ENCODE measurements at regions not wholly inside any gene's neighbourhood (a gene's known extent, or its start where the extent isn't known, plus 50 kb on each side); places are given as distances from the start of the nearest gene placed in this dataset.

- TF ChIP-seq BCL11B (tag by site-specific recombination; IDR thresholded peaks at IDR 0.05; ENCODE audit: low read depth) (no peak), ZBTB26 (tag by site-specific recombination; optimal IDR thresholded peaks at IDR 0.05) (no peak), SP2 (tag by site-specific recombination; IDR thresholded peaks at IDR 0.05) (no peak), ZNF837 (tag by site-specific recombination; IDR thresholded peaks at IDR 0.05) (no peak), ZNF692 (tag by site-specific recombination; IDR thresholded peaks at IDR 0.05) (no peak), PRDM10 (tag by site-specific recombination; IDR thresholded peaks at IDR 0.05) (no peak), ZNF624 (tag by site-specific recombination; IDR thresholded peaks at IDR 0.05) (no peak), PRDM1 (tag by site-specific recombination; IDR thresholded peaks at IDR 0.05) (no peak), ZNF366 (tag by site-specific recombination; conservative IDR thresholded peaks at IDR 0.05) (no peak), ZNF501 (tag by site-specific recombination; IDR thresholded peaks at IDR 0.05) (no peak)
- Histone ChIP-seq H3K9me3 (ENCODE audit: control insufficient read depth, insufficient read depth, low read depth, low read length) (no peaks in the 10 kb centered on the region), H3K4me1 (ENCODE audit: control insufficient read depth, insufficient read depth, low read length) (no peaks in the 10 kb centered on the region), H3K36me3 (ENCODE audit: control insufficient read depth in 2 of 2, insufficient read depth in 1 of 2, low read length in 2 of 2) (no peaks in the 10 kb centered on the region), H3K27ac (ENCODE audit: extremely low read depth, low read depth, low read length) (no peak overlapping the region), H3K4me3 (ENCODE audit: low read depth, low read length) (no peak overlapping the region)
- POLR2A ChIA-PET = no interaction called here
- CTCF ChIA-PET = interaction anchor here (1.2 kb wide), 1 partner anchor 19 kb away, joined by 4 read pairs; no protein-coding TSS in a partner anchor
Observed at GRCh38 chr3:46096781-46097180, 69.5 kb upstream of the XCR1 start.

- ChIA-PET POLR2A (no interaction called here), CTCF (no interaction called here)
- no peak for TF ChIP-seq ZNF433 (tag by site-specific recombination; IDR thresholded peaks at IDR 0.05; ENCODE audit: low read depth)
- TF ChIP-seq IKZF3 (tag by site-specific recombination; IDR thresholded peaks at IDR 0.05) = no peak
- TF ChIP-seq ZNF658 (tag by site-specific recombination; IDR thresholded peaks at IDR 0.05) = no peak
- TF ChIP-seq ZBTB44 (tag by site-specific recombination; IDR thresholded peaks at IDR 0.05) = no peak
- TF ChIP-seq SCRT1 (tag by site-specific recombination; IDR thresholded peaks at IDR 0.05; ENCODE audit: borderline replicate concordance) = no peak
- TF ChIP-seq ZNF391 (tag by site-specific recombination; IDR thresholded peaks at IDR 0.05; ENCODE audit: borderline replicate concordance, low read depth) = no peak
- TF ChIP-seq ZNF544 (tag by site-specific recombination; IDR thresholded peaks at IDR 0.05) = no peak
- TF ChIP-seq ZNF792 (tag by site-specific recombination; IDR thresholded peaks at IDR 0.05) = no peak
- TF ChIP-seq ZNF747 (tag by site-specific recombination; IDR thresholded peaks at IDR 0.05) = no peak
- no peak for TF ChIP-seq TRIM28 (IDR thresholded peaks at IDR 0.05; ENCODE audit: borderline replicate concordance, low read length)
- no peak for TF ChIP-seq ZBTB21 (tag by site-specific recombination; IDR thresholded peaks at IDR 0.05)
- no peak for TF ChIP-seq ZXDB (tag by site-specific recombination; IDR thresholded peaks at IDR 0.05)
- no peak for TF ChIP-seq GFI1B (tag by site-specific recombination; IDR thresholded peaks at IDR 0.05)
- TF ChIP-seq ZNF530 (tag by site-specific recombination; IDR thresholded peaks at IDR 0.05; ENCODE audit: low read depth) = no peak
- no peak for TF ChIP-seq ZNF654 (tag by site-specific recombination; IDR thresholded peaks at IDR 0.05; ENCODE audit: low read depth)
- TF ChIP-seq ZBTB48 (tag by site-specific recombination; IDR thresholded peaks at IDR 0.05) = no peak
- no peak for TF ChIP-seq ZIC2 (tag by site-specific recombination; IDR thresholded peaks at IDR 0.05)
- TF ChIP-seq ZNF639 (tag by site-specific recombination; IDR thresholded peaks at IDR 0.05) = no peak
- TF ChIP-seq SCRT2 (tag by site-specific recombination; IDR thresholded peaks at IDR 0.05) = no peak
- H3K4me3 ChIP-seq (ENCODE audit: low read depth, low read length) = no peak overlapping the region
- H3K4me1 ChIP-seq (ENCODE audit: control insufficient read depth, insufficient read depth, low read length) = no peaks in the 10 kb centered on the region
- H3K9me3 ChIP-seq (ENCODE audit: control insufficient read depth, insufficient read depth, low read depth, low read length) = no peaks in the 10 kb centered on the region
- H3K27ac ChIP-seq (ENCODE audit: extremely low read depth, low read depth, low read length) = no peak overlapping the region
- no peaks in the 10 kb centered on the region for H3K36me3 ChIP-seq (ENCODE audit: control insufficient read depth in 2 of 2, insufficient read depth in 1 of 2, low read length in 2 of 2)
Observed at GRCh38 chr3:46096336-46096735, 69.1 kb upstream of the XCR1 start.

All from HEK293 (cell line).